GM12878 (cell line): ENCODE measurements at regions not wholly inside any gene's neighbourhood (a gene's known extent, or its start where the extent isn't known, plus 50 kb on each side); places are given as distances from the start of the nearest gene placed in this dataset.

Source experiments
- ATAC-seq: fragments of 200-7000 bp; cut with Tn5 transposase; 3 replicates; pipeline ENCODE4 v1.9.1; 2020; ENCODE audit warnings: mild to moderate bottlenecking, moderate library complexity
- BruUV-seq: library from RNA; stranded (reverse); fragments of 400-500 nt; replicated peaks from 2 replicates; lab custom pipeline; 2021; lab: Mats Ljungman, UMichigan
- CTCF ChIA-PET: fragments of 300-600 bp; sonication (Branson Sonifier 250); formaldehyde crosslinking; extraction: SDS; loops from one replicate; lab custom pipeline; 2021; ENCODE audit warnings: inconsistent platforms; lab: Yijun Ruan, JAX
- POLR2A ChIA-PET: fragments of 350-600 bp; formaldehyde crosslinking; extraction: SDS; loops from one replicate; lab custom pipeline; 2021; ENCODE audit warnings: inconsistent platforms; lab: Charles Lee
- RAD21 ChIA-PET: fragments of 300-600 bp; sonication (Branson Sonifier 250); formaldehyde crosslinking; loops from one replicate; lab custom pipeline; 2023; ENCODE audit warnings: antibody characterized with exemption; ENCODE audit not compliant: unreplicated experiment; lab: Charles Lee
- SMC1A ChIA-PET: fragments of 300-600 bp; sonication (Branson Sonifier 250); formaldehyde crosslinking; loops from one replicate; lab custom pipeline; 2023; ENCODE audit not compliant: unreplicated experiment, uncharacterized antibody; lab: Charles Lee
- DNase-seq: peaks from one replicate; pipeline ENCODE4 v3.0.0-alpha.2; 2011; ENCODE audit warnings: low read depth, low spot score
- FAIRE-seq: peaks from 3 replicates; lab custom pipeline; 2011; peaks lifted over from hg19 to GRCh38; lab: Jason Lieb, UNC
- H2AFZ ChIP-seq: 2 replicates; pipeline ENCODE4 v1.6.0; 2011; ENCODE audit warnings: low read depth, low read length, control low read depth; ENCODE audit not compliant: control insufficient read depth
- H3K27ac ChIP-seq: 2 replicates; pipeline ENCODE4 v1.5.1; 2011; ENCODE audit warnings: control low read depth; ENCODE audit not compliant: control insufficient read depth, insufficient read depth
- H3K27me3 ChIP-seq, 2 experiments: replicated peaks in 1 of 2; 2 replicates each; pipeline versions ENCODE4 v1.6.0 to v1.6.1; 2011; ENCODE audit warnings: low read length in 1 of 2; ENCODE audit not compliant: control insufficient read depth in 2 of 2, insufficient read depth in 2 of 2
- H3K36me3 ChIP-seq, 2 experiments: 2 replicates each; pipeline ENCODE4 v1.5.1; 2011; ENCODE audit warnings: low read length in 1 of 2; ENCODE audit not compliant: control insufficient read depth in 2 of 2, insufficient read depth in 2 of 2
- H3K4me1 ChIP-seq: 2 replicates; pipeline ENCODE4 v1.6.1; 2011; ENCODE audit warnings: mild to moderate bottlenecking, low read length, moderate library complexity, mixed read lengths; ENCODE audit not compliant: control insufficient read depth, insufficient read depth
- H3K4me2 ChIP-seq: 2 replicates; pipeline ENCODE4 v1.6.0; 2011; ENCODE audit warnings: control low read depth; ENCODE audit not compliant: control insufficient read depth, insufficient read depth
- H3K4me3 ChIP-seq: fragments of 200-600 bp; sonication (generic); 2 replicates; pipeline ENCODE4 v1.5.1; 2016
- H3K79me2 ChIP-seq: 2 replicates; pipeline ENCODE4 v1.6.0; 2011; ENCODE audit warnings: low read length; ENCODE audit not compliant: control insufficient read depth, insufficient read depth
- H3K9ac ChIP-seq: 2 replicates; pipeline ENCODE4 v1.8.0; 2011; ENCODE audit warnings: low read length, control low read depth, mixed read lengths; ENCODE audit not compliant: control insufficient read depth, insufficient read depth
- H3K9me3 ChIP-seq: replicated peaks from 3 replicates; pipeline ENCODE4 v1.5.1; 2011; ENCODE audit warnings: mild to moderate bottlenecking, low read length; ENCODE audit not compliant: control insufficient read depth, insufficient read depth
- H4K20me1 ChIP-seq: 2 replicates; pipeline ENCODE4 v1.6.0; 2011; ENCODE audit not compliant: control insufficient read depth, insufficient read depth
- CREM ChIP-seq: IDR thresholded peaks from 2 replicates; pipeline ENCODE4 v1.6.1; 2014; ENCODE audit warnings: antibody characterized with exemption, low read depth
- FOXK2 ChIP-seq: fragments of 450-650 bp; IDR thresholded peaks from 2 replicates; pipeline ENCODE4 v1.6.1; 2017; ENCODE audit warnings: mild to moderate bottlenecking, moderate library complexity
- IKZF2 ChIP-seq, 2 experiments: fragments of 450-650 bp; IDR thresholded peaks; 2 replicates each; pipeline ENCODE4 v1.6.1; 2017; ENCODE audit warnings: mild to moderate bottlenecking in 2 of 2, moderate library complexity in 2 of 2
- NFXL1 ChIP-seq: fragments of 450-650 bp; IDR thresholded peaks from 2 replicates; pipeline ENCODE4 v1.6.1; 2017; ENCODE audit warnings: antibody characterized with exemption, mild to moderate bottlenecking, borderline replicate concordance
- NR2C1 ChIP-seq: fragments of 450-650 bp; IDR thresholded peaks from 2 replicates; pipeline ENCODE4 v1.6.1; 2017; ENCODE audit warnings: antibody characterized with exemption, mild to moderate bottlenecking, moderate library complexity
- PAX5 ChIP-seq: IDR thresholded peaks from 2 replicates; pipeline ENCODE4 v1.6.1; 2011; ENCODE audit warnings: low read depth, low read length, borderline replicate concordance
- RELA ChIP-seq: fragments of 450-650 bp; IDR thresholded peaks from 2 replicates; pipeline ENCODE4 v1.8.0; 2014; ENCODE audit warnings: borderline replicate concordance; ENCODE audit not compliant: partially characterized antibody
- SIN3A ChIP-seq: IDR thresholded peaks from 2 replicates; pipeline ENCODE4 v1.6.1; 2012; ENCODE audit warnings: low read depth, low read length, improper control_type of control experiment
- SMAD1 ChIP-seq: fragments of 450-650 bp; IDR thresholded peaks from 2 replicates; pipeline ENCODE4 v1.6.1; 2018; ENCODE audit warnings: mild to moderate bottlenecking, low read depth; ENCODE audit not compliant: partially characterized antibody
- SMC3 ChIP-seq: IDR thresholded peaks from 2 replicates; pipeline ENCODE4 v1.6.1; 2011; ENCODE audit warnings: low read length, improper control_type of control experiment, borderline replicate concordance
- TCF7 ChIP-seq: IDR thresholded peaks from 2 replicates; pipeline ENCODE4 v1.6.1; 2014; ENCODE audit warnings: antibody characterized with exemption, borderline replicate concordance
- USF1 ChIP-seq: IDR thresholded peaks from 2 replicates; pipeline ENCODE4 v1.6.1; 2011; ENCODE audit warnings: borderline replicate concordance, low read depth, mild to moderate bottlenecking, moderate library complexity, mixed read lengths, low read length; ENCODE audit not compliant: insufficient read depth; ENCODE audit errors: extremely low read length
- YBX1 ChIP-seq: fragments of 450-650 bp; IDR thresholded peaks from 2 replicates; pipeline ENCODE4 v1.6.1; 2016; ENCODE audit warnings: antibody characterized with exemption
- YY1 ChIP-seq: IDR thresholded peaks from 2 replicates; pipeline ENCODE4 v1.6.1; 2011; ENCODE audit warnings: low read depth, mild to moderate bottlenecking, low read length
- WGBS: methylation state at CpG from one replicate; pipeline ENCODE4 v1.1.6; 2016; ENCODE audit warnings: low lambda C conversion rate; ENCODE audit not compliant: insufficient replicate concordance, insufficient coverage; ENCODE audit errors: missing lambda C conversion rate; 5-methylcytosine and 5-hydroxymethylcytosine counted together
- in situ Hi-C: fragments of 300-500 bp; cut with MboI; formaldehyde crosslinking; loops from 9 replicates; pipeline ENCODE4 v1.14.3; 2018; ENCODE audit warnings: mixed read lengths
- intact Hi-C: fragments of 100-400 bp; cut with micrococcal nuclease; formaldehyde crosslinking; loops from one replicate; pipeline ENCODE4 v1.14.2; 2022; ENCODE audit not compliant: unreplicated experiment
- TF ChIP-seq, protein P1 (sequence below): fragments of 450-650 bp; IDR thresholded peaks from 2 replicates; pipeline ENCODE4 v1.6.1; 2016; ENCODE audit warnings: mild to moderate bottlenecking

DNA sequence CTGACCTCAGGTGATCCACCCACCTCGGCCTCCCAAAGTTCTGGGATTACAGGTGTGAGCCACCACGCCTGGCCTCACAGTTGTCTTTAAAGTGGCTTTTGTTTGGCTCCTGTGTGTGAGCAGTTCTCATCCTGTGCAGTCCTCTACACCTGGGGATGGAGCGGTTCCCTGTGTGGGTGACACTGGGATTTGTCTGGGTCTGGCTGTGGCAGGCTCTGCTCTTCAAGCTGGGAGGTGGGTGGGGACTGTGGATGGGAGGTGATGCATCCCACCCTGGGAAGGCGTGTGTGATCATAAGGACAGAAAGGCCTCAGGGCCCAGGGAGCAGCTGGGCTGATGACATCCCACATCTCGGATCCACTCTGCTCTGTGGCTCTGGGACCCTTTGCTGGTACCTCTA is 1266.8 kb downstream of the BRD1 start:
- CTCF ChIA-PET, result no interaction called here

DNA sequence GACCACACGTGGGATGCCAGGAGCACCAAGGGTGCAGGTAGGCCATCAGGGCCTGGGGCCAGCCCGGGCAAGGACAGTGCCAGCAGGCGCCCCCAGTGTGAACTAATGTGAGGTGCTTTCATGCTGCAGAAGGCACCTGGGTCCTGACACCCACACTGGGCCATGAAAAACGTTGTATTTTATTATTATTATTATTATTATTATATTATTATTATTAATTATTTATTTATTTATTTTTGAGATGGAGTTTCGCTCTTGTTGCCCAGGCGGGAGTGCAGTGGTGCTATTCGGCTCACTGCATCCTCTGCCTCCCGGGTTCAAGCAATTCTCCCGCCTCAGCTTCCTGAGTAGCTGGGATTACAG is 1267.3 kb downstream of the BRD1 start:
- CTCF ChIA-PET, result no interaction called here
- no peak overlapping the region for H2AFZ ChIP-seq
- RAD21 ChIA-PET, result no interaction called here
- H4K20me1 ChIP-seq, result no peaks in the 10 kb centered on the region
- no peaks in the 10 kb centered on the region for H3K36me3 ChIP-seq
- no peak for FAIRE-seq
- intact Hi-C loops (no loop called here), in situ Hi-C loops (no loop called here)
- no peaks in the 10 kb centered on the region for H3K79me2 ChIP-seq
- WGBS, result 29% methylated on average over 9 of the region's 9 CpGs
- H3K4me3 ChIP-seq, result no peak overlapping the region
- H3K4me1 ChIP-seq, result no peaks in the 10 kb centered on the region
- H3K27me3 ChIP-seq, result no peaks in the 10 kb centered on the region
- SMC1A ChIA-PET, result no interaction called here
- no peak for ATAC-seq
- POLR2A ChIA-PET, result no interaction called here
- no peak overlapping the region for H3K27ac ChIP-seq
- no peak for DNase-seq
- no TSS peak for BruUV-seq
- no peak overlapping the region for H3K9ac ChIP-seq
- no peaks in the 10 kb centered on the region; the same call in 2 of the 3 replicates for H3K9me3 ChIP-seq
- H3K4me2 ChIP-seq, result no peak overlapping the region
- no peak for TF ChIP-seq IKZF2 (IDR thresholded peaks at IDR 0.05)
- no peak for TF ChIP-seq FOXK2
- TF ChIP-seq CREM, result no peak
- TF ChIP-seq, protein P1, sequence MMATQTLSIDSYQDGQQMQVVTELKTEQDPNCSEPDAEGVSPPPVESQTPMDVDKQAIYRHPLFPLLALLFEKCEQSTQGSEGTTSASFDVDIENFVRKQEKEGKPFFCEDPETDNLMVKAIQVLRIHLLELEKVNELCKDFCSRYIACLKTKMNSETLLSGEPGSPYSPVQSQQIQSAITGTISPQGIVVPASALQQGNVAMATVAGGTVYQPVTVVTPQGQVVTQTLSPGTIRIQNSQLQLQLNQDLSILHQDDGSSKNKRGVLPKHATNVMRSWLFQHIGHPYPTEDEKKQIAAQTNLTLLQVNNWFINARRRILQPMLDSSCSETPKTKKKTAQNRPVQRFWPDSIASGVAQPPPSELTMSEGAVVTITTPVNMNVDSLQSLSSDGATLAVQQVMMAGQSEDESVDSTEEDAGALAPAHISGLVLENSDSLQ, result no peak
- TF ChIP-seq TCF7, result no peak
- no peak for TF ChIP-seq SMC3
- no peak for TF ChIP-seq YBX1
- no peak for TF ChIP-seq NFXL1
- TF ChIP-seq SIN3A, result no peak
- TF ChIP-seq SMAD1, result no peak
- TF ChIP-seq RELA, result no peak
- TF ChIP-seq PAX5, result no peak
- TF ChIP-seq YY1, result no peak
- TF ChIP-seq USF1, result no peak
- no peak for TF ChIP-seq NR2C1

More for the DNA sequence above, 1266.8 kb downstream of the BRD1 start:
- no peak for TF ChIP-seq SMAD1
- Histone ChIP-seq H3K27ac (no peak overlapping the region), H2AFZ (no peak overlapping the region), H3K4me3 (no peak overlapping the region), H4K20me1 (no peaks in the 10 kb centered on the region), H3K9ac (no peak overlapping the region), H3K9me3 (no peaks in the 10 kb centered on the region; the same call in 2 of the 3 replicates), H3K4me2 (no peak overlapping the region), H3K4me1 (no peaks in the 10 kb centered on the region), H3K36me3 (no peaks in the 10 kb centered on the region), H3K27me3 (no peaks in the 10 kb centered on the region), H3K79me2 (no peaks in the 10 kb centered on the region)
- BruUV-seq, result no TSS peak
- ChIA-PET RAD21 (no interaction called here), SMC1A (no interaction called here), POLR2A (no interaction called here)
- in situ Hi-C loops, result no loop called here
- no peak for ATAC-seq
- no peak for DNase-seq
- FAIRE-seq, result no peak
- 3% methylated on average over 5 of the region's 5 CpGs for WGBS
- intact Hi-C loops, result no loop called here
